ENCODE measurements at regions not wholly inside any gene's neighbourhood (a gene's known extent, or its start where the extent isn't known, plus 50 kb on each side); places are given as distances from the start of the nearest gene placed in this dataset.

DNA sequence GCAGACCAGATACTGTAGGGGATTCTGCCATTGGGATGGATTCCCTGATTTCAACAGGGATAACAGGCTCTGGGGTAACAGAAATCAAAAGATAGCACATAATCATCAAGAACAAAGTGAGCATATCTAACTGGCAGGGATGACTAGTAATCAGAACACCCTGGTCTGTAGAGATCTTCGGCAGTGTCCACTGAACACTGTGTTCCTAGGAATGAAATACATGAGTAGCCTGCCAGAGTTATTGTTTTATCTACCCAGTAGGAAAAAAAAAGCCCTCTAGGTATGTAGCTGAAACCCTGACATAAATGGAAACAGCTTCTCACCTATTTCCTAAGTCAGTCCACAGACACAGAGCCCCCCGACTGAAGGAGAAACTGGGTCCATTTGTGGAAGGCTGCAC lies 340.3 kb upstream of the ZNF385D start:
- TF ChIP-seq, protein P1, sequence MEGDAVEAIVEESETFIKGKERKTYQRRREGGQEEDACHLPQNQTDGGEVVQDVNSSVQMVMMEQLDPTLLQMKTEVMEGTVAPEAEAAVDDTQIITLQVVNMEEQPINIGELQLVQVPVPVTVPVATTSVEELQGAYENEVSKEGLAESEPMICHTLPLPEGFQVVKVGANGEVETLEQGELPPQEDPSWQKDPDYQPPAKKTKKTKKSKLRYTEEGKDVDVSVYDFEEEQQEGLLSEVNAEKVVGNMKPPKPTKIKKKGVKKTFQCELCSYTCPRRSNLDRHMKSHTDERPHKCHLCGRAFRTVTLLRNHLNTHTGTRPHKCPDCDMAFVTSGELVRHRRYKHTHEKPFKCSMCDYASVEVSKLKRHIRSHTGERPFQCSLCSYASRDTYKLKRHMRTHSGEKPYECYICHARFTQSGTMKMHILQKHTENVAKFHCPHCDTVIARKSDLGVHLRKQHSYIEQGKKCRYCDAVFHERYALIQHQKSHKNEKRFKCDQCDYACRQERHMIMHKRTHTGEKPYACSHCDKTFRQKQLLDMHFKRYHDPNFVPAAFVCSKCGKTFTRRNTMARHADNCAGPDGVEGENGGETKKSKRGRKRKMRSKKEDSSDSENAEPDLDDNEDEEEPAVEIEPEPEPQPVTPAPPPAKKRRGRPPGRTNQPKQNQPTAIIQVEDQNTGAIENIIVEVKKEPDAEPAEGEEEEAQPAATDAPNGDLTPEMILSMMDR (IDR thresholded peaks at IDR 0.05), result no peak
- no peaks in the 10 kb centered on the region for H3K36me3 ChIP-seq (ENCODE audit: control insufficient read depth, insufficient read depth, low read length)
- 89% methylated on average over 2 of the region's 2 CpGs for WGBS (ENCODE audit: insufficient coverage)
- H3K27ac Mint-ChIP-seq, result no peak overlapping the region
- no peaks in the 10 kb centered on the region for H3K27me3 Mint-ChIP-seq (ENCODE audit: low read depth in 2 of 2)
- no peaks in the 10 kb centered on the region for H3K9me3 ChIP-seq (ENCODE audit: control insufficient read depth, insufficient read depth, low read length)
- no peak overlapping the region for H3K4me3 ChIP-seq (ENCODE audit: low read length)
- H3K4me1 ChIP-seq (ENCODE audit: control insufficient read depth, insufficient read depth, low read length), result no peaks in the 10 kb centered on the region
- no peak for DNase-seq
- H3K27me3 ChIP-seq (ENCODE audit: control insufficient read depth, insufficient read depth, low read length), result no peaks in the 10 kb centered on the region
- ATAC-seq, result no peak
- H3K9me3 Mint-ChIP-seq, result peaks cover 2 to 3% of the 10 kb centered on the region in 2 donors
- H3K4me1 Mint-ChIP-seq, result no peaks in the 10 kb centered on the region
- no peak overlapping the region for H3K27ac ChIP-seq (ENCODE audit: low read length)
- H3K36me3 Mint-ChIP-seq, result no peaks in the 10 kb centered on the region
- intact Hi-C loops (cut with micrococcal nuclease), result no loop called here
- H3K4me3 Mint-ChIP-seq, result no peak overlapping the region

DNA sequence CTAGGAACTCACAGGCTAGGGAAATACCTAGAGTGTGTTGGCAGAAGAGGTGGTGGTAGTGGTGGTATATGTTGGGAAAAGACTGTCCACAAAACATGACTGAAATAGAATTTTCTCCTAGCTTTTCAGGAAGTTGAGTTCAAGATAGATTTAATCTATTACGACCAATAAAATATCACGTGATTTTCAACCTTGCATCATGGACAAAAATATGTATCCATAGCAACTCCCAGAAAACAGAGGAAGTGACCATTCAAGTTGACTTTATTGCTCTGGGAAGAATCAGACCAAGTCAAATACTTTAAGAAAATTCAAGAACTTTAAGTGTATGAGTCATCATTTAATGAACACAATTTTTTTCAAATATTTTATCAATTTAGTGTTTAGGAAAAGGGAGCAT lies 347.0 kb upstream of the ZNF385D start:
- Mint-ChIP-seq H3K4me3 (no peak overlapping the region), H3K9me3 (peaks cover 5 to 10% of the 10 kb centered on the region in 2 donors), H3K27ac (no peak overlapping the region), H3K27me3 (ENCODE audit: low read depth in 2 of 2) (no peaks in the 10 kb centered on the region), H3K36me3 (peaks cover 6% of the 10 kb centered on the region), H3K4me1 (no peaks in the 10 kb centered on the region)
- Histone ChIP-seq H3K36me3 (ENCODE audit: control insufficient read depth, insufficient read depth, low read length) (no peaks in the 10 kb centered on the region), H3K27ac (ENCODE audit: low read length) (no peak overlapping the region), H3K4me3 (ENCODE audit: low read length) (no peak overlapping the region), H3K9me3 (ENCODE audit: control insufficient read depth, insufficient read depth, low read length) (no peaks in the 10 kb centered on the region), H3K4me1 (ENCODE audit: control insufficient read depth, insufficient read depth, low read length) (no peaks in the 10 kb centered on the region), H3K27me3 (ENCODE audit: control insufficient read depth, insufficient read depth, low read length) (no peaks in the 10 kb centered on the region)
- intact Hi-C loops (cut with micrococcal nuclease), result no loop called here
- no peak for DNase-seq
- TF ChIP-seq, protein P1 (IDR thresholded peaks at IDR 0.05), result no peak
- WGBS (ENCODE audit: insufficient coverage), result 20% methylated on average over 1 of the region's 2 CpGs
- no peak for ATAC-seq

DNA sequence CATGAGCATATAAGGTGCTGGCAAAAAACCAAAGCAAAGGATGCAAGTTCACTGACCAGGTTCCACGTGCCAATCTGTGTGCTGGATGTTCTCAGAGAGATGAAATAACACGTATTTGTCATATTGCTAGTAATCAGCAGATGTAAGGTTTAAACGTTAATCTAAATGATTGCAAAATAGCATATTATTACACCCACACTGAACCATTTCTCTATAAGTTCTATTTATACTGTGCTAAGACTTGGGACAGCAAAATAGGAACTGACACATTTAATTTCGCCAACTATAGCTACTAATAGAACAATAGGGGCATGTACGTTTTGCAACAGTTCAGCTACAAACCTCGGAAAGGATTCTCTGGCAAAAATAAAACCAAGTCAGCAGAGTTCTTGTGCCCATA lies 350.3 kb upstream of the ZNF385D start:
- Histone ChIP-seq H3K27me3 (ENCODE audit: control insufficient read depth, insufficient read depth, low read length) (no peaks in the 10 kb centered on the region), H3K9me3 (ENCODE audit: control insufficient read depth, insufficient read depth, low read length) (no peaks in the 10 kb centered on the region), H3K4me1 (ENCODE audit: control insufficient read depth, insufficient read depth, low read length) (no peaks in the 10 kb centered on the region), H3K4me3 (ENCODE audit: low read length) (no peak overlapping the region), H3K27ac (ENCODE audit: low read length) (no peak overlapping the region), H3K36me3 (ENCODE audit: control insufficient read depth, insufficient read depth, low read length) (no peaks in the 10 kb centered on the region)
- Mint-ChIP-seq H3K27ac (no peak overlapping the region), H3K27me3 (ENCODE audit: low read depth in 2 of 2) (no peaks in the 10 kb centered on the region), H3K4me1 (no peaks in the 10 kb centered on the region), H3K9me3 (peaks cover 5 to 7% of the 10 kb centered on the region in 2 donors), H3K36me3 (peaks cover 6% of the 10 kb centered on the region), H3K4me3 (no peak overlapping the region)
- no peak for ATAC-seq
- intact Hi-C loops (cut with micrococcal nuclease), result no loop called here
- WGBS (ENCODE audit: insufficient coverage), result 85% methylated on average over 5 of the region's 6 CpGs
- no peak for DNase-seq
- TF ChIP-seq, protein P1 (IDR thresholded peaks at IDR 0.05), result no peak

DNA sequence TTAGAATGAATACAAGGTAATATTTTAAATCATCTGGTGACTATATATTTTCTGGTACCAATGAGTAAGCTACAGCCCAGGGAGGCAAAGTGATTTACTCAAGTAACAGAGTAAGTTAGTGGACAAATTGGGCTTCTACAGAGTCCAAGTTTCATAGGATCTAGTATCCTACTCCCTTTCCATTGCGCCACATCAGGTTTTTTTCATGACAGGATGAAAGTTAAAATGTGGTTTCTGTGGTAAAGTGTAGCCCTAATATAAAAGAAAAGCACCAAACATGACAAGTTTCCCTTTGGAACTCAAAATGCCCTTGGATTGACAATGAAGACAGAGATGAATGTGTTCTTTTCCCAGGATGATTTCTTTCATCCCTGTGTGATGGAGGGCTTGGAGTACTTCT lies 350.8 kb upstream of the ZNF385D start:
- H3K4me1 ChIP-seq (ENCODE audit: control insufficient read depth, insufficient read depth, low read length), result no peaks in the 10 kb centered on the region
- H3K27me3 Mint-ChIP-seq (ENCODE audit: low read depth in 2 of 2), result no peaks in the 10 kb centered on the region
- no peaks in the 10 kb centered on the region for H3K36me3 ChIP-seq (ENCODE audit: control insufficient read depth, insufficient read depth, low read length)
- no peaks in the 10 kb centered on the region for H3K9me3 ChIP-seq (ENCODE audit: control insufficient read depth, insufficient read depth, low read length)
- DNase-seq (no peak), ATAC-seq (no peak)
- H3K27me3 ChIP-seq (ENCODE audit: control insufficient read depth, insufficient read depth, low read length), result no peaks in the 10 kb centered on the region
- H3K4me3 Mint-ChIP-seq, result no peak overlapping the region
- no peak overlapping the region for H3K27ac ChIP-seq (ENCODE audit: low read length)
- TF ChIP-seq, protein P1 (IDR thresholded peaks at IDR 0.05), result no peak
- H3K9me3 Mint-ChIP-seq, result peaks cover 9 to 11% of the 10 kb centered on the region in 2 donors
- H3K36me3 Mint-ChIP-seq, result peaks cover 6% of the 10 kb centered on the region
- WGBS (ENCODE audit: insufficient coverage), result no CpG with 5 or more reads among the region's 1 CpG
- H3K4me1 Mint-ChIP-seq, result no peaks in the 10 kb centered on the region
- no peak overlapping the region for H3K4me3 ChIP-seq (ENCODE audit: low read length)
- intact Hi-C loops (cut with micrococcal nuclease), result no loop called here
- H3K27ac Mint-ChIP-seq, result no peak overlapping the region
